Erythroblast (primary cell): ENCODE measurements at regions not wholly inside any gene's neighbourhood (a gene's known extent, or its start where the extent isn't known, plus 50 kb on each side); places are given as distances from the start of the nearest gene placed in this dataset.

Source experiments
- GATA1 ChIP-seq: IDR thresholded peaks from 2 replicates; pipeline ENCODE4 v1.6.1; 2011; ENCODE audit warnings: low read depth, mild to moderate bottlenecking, control low read depth, low read length, moderate library complexity
- POLR2A ChIP-seq: IDR thresholded peaks from 2 replicates; pipeline ENCODE4 v1.6.1; 2011; ENCODE audit warnings: mild to moderate bottlenecking, low read length

DNA sequence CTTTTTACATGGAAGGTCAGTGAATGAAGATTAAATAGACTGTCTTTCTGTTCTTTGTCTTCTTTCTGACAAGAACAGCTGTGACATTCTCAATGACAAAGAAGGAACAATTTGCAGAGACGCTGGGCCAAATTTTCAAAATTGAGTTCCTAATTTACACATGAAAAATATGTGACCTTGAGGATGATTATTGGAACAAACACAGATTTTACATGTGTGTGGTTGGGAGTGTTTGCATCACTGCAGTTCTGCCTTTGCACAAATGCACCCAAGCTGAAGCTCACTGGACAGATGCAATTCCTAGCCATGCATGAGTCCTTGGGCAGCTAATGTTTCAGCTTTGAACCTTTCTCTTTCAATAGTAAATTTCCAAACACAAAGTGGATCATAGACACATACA lies 350.8 kb downstream of the QKI start:
- no peak for TF ChIP-seq POLR2A
- TF ChIP-seq GATA1 = no peak
